22Rv1 (cell line): ENCODE measurements at regions not wholly inside any gene's neighbourhood (a gene's known extent, or its start where the extent isn't known, plus 50 kb on each side); places are given as distances from the start of the nearest gene placed in this dataset.

ENCODE experiments used
- CTCF ChIP-seq: fragments of 450-650 bp; IDR thresholded peaks from 2 replicates; pipeline ENCODE4 v1.5.1; 2017; ENCODE audit warnings: mild to moderate bottlenecking
- ZFX ChIP-seq: fragments of 450-650 bp; IDR thresholded peaks from 2 replicates; pipeline ENCODE4 v1.6.1; 2017; ENCODE audit warnings: antibody characterized with exemption, borderline replicate concordance

GRCh38 chr13:107351305-107351704 is 783.4 kb upstream of the ARGLU1 start:
- TF ChIP-seq CTCF, result no peak
- TF ChIP-seq ZFX, result no peak
